BE2C (cell line): ENCODE measurements at regions not wholly inside any gene's neighbourhood (a gene's known extent, or its start where the extent isn't known, plus 50 kb on each side); places are given as distances from the start of the nearest gene placed in this dataset.
"Not testable (repeated sequence)": the region's sequence is repeated elsewhere in the genome, so short reads cannot be mapped to it uniquely, and the experiment has no call there.

Source experiments
- DNase-seq: peaks from one replicate; pipeline ENCODE4 v3.0.0-alpha.2; 2020
- H3K27me3 ChIP-seq: fragments of 250-450 bp; sonication (Bioruptor Pico); 2 replicates; pipeline ENCODE4 v1.5.1; 2020; ENCODE audit warnings: mild to moderate bottlenecking
- H3K36me3 ChIP-seq: fragments of 250-450 bp; sonication (Bioruptor Pico); 2 replicates; pipeline ENCODE4 v1.5.1; 2020; ENCODE audit warnings: mild to moderate bottlenecking
- H3K4me1 ChIP-seq: fragments of 250-450 bp; sonication (Bioruptor Pico); 2 replicates; pipeline ENCODE4 v1.5.1; 2020
- H3K4me3 ChIP-seq: 2 replicates; pipeline ENCODE4 v1.5.1; 2011; ENCODE audit warnings: low read depth, low read length
- H3K9me3 ChIP-seq: fragments of 250-450 bp; sonication (Bioruptor Pico); 2 replicates; pipeline ENCODE4 v1.5.1; 2020
- CTCF ChIP-seq: IDR thresholded peaks from 2 replicates; pipeline ENCODE4 v1.5.1; 2012; ENCODE audit warnings: mild to moderate bottlenecking, low read depth, low read length

GRCh38 chr2:210768329-210768910 is 212.0 kb downstream of the CPS1 start:
- Histone ChIP-seq H3K4me1 (no peaks in the 10 kb centered on the region), H3K9me3 (no peaks in the 10 kb centered on the region), H3K27me3 (no peaks in the 10 kb centered on the region), H3K36me3 (no peaks in the 10 kb centered on the region), H3K4me3 (no peak overlapping the region)
- no peak for DNase-seq
- TF ChIP-seq CTCF: no peak

GRCh38 chr2:210776756-210777155 is 220.4 kb downstream of the CPS1 start:
- no peak for TF ChIP-seq CTCF
- DNase-seq: no peak
- no peaks in the 10 kb centered on the region for H3K27me3 ChIP-seq
- no peaks in the 10 kb centered on the region for H3K36me3 ChIP-seq
- no peak overlapping the region for H3K4me3 ChIP-seq
- no peaks in the 10 kb centered on the region for H3K4me1 ChIP-seq
- no peaks in the 10 kb centered on the region for H3K9me3 ChIP-seq

- H3K4me1 ChIP-seq: no peaks in the 10 kb centered on the region
- no peaks in the 10 kb centered on the region for H3K36me3 ChIP-seq
- no peak for TF ChIP-seq CTCF
- H3K9me3 ChIP-seq: no peaks in the 10 kb centered on the region
- no peak overlapping the region for H3K4me3 ChIP-seq
- H3K27me3 ChIP-seq: no peaks in the 10 kb centered on the region
- no peak for DNase-seq
Measured at GRCh38 chr2:210782222-210782621, 225.8 kb downstream of the CPS1 start.

- not testable (repeated sequence) for H3K9me3 ChIP-seq, H3K4me3 ChIP-seq, H3K36me3 ChIP-seq, DNase-seq, H3K27me3 ChIP-seq, H3K4me1 ChIP-seq
Measured at GRCh38 chr2:210787831-210788230, 231.4 kb downstream of the CPS1 start.

GRCh38 chr2:210792000-210792399 is 235.6 kb downstream of the CPS1 start:
- Histone ChIP-seq H3K9me3 (no peaks in the 10 kb centered on the region), H3K36me3 (no peaks in the 10 kb centered on the region), H3K4me1 (no peaks in the 10 kb centered on the region; the same call in 1 of the 2 replicates), H3K27me3 (no peaks in the 10 kb centered on the region), H3K4me3 (no peak overlapping the region)
- no peak for TF ChIP-seq CTCF
- DNase-seq: peak; percentile 38

- no peak for TF ChIP-seq CTCF
- H3K27me3 ChIP-seq: no peaks in the 10 kb centered on the region
- no peak overlapping the region for H3K4me3 ChIP-seq
- no peaks in the 10 kb centered on the region; the same call in 1 of the 2 replicates for H3K4me1 ChIP-seq
- no peaks in the 10 kb centered on the region for H3K9me3 ChIP-seq
- DNase-seq: no peak
- no peaks in the 10 kb centered on the region for H3K36me3 ChIP-seq
Measured at GRCh38 chr2:210795506-210795905, 239.1 kb downstream of the CPS1 start.

- DNase-seq: no peak
- no peaks in the 10 kb centered on the region for H3K9me3 ChIP-seq
- TF ChIP-seq CTCF: no peak
- no peaks in the 10 kb centered on the region for H3K27me3 ChIP-seq
- no peak overlapping the region for H3K4me3 ChIP-seq
- H3K4me1 ChIP-seq: no peaks in the 10 kb centered on the region
- H3K36me3 ChIP-seq: no peaks in the 10 kb centered on the region
Measured at GRCh38 chr2:210798180-210798579, 241.8 kb downstream of the CPS1 start.
